ENCODE measurements at regions not wholly inside any gene's neighbourhood (a gene's known extent, or its start where the extent isn't known, plus 50 kb on each side); places are given as distances from the start of the nearest gene placed in this dataset.
"Not testable (repeated sequence)": the region's sequence is repeated elsewhere in the genome, so short reads cannot be mapped to it uniquely, and the experiment has no call there.

DNA sequence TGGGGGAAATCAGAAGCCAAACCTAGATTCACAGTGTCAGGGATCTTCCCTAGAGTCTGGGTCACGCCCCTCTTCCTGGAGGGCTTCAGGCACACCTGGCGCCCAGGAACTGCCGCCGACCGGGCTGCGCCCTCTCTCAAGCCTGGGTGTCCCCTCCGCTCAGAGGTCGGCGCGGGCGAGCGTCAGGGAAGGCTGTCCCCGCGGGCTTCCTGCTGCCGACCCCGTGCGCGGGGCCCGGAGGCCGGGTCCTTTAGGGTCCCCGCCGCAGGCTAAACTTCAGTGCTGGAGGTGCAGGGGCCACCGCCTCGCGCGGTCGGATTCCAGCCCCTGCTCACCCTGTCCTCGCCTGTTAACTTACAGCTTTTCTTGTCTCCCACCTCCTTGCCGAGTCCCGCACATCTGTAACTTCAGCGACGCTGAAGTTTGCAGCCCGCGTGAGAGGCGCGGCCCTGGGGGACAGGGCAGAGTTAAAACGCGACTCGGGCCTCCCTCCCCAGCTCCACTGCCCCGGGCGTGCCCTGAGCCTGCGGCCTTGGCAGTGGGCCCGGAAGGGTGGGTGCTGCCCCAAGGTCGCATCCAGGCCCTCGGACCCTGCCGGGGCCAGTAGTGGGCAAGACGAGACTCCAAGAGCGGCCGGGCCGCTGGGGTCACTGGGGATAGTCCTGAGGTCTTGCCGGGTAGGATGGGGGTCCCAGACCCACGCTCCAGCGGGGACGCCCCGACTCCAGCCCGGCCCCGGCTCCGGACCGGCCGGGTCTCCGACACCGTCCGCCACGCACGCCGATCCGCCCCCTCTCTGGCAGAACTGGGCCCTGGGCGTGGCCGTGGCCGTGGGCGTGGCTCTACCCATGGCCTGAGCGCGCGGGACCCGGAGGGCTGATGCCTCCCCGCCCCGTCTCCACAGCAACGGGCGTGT, 95.6 kb upstream of the ZNF98 start:
- WGBS (ENCODE audit: insufficient coverage), result 59% methylated on average over 79 of the region's 79 CpGs

DNA sequence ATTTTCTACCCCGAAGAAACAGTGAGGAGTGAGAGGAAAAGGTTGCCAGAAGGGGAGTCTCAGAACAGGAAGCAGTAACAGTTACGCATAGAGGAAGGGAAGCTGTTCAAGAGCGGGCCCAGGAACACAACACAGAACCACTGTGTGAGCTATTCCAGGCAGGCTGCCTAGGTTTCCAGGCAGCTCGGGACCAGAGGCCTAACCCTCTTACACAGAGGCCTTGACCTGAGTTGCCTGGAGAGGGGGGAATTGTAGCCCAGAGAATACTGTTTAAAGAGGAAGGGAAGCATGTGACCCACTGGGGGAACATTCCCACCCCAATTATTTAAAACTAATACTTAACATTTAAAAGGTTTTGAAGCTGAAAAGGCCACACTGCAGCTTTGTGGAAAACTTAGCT, 93.3 kb upstream of the ZNF98 start:
- Histone ChIP-seq H3K27me3 (ENCODE audit: control insufficient read depth, insufficient read depth, low read length) (no peaks in the 10 kb centered on the region), H3K36me3 (ENCODE audit: control insufficient read depth, insufficient read depth, low read length) (no peaks in the 10 kb centered on the region), H3K4me3 (ENCODE audit: low read depth, low read length) (no peak overlapping the region), H3K27ac (ENCODE audit: low read depth, low read length) (no peak overlapping the region), H3K9me3 (ENCODE audit: control insufficient read depth, insufficient read depth, low read length) (peaks cover 14% of the 10 kb centered on the region), H3K4me1 (ENCODE audit: control insufficient read depth, insufficient read depth, low read length) (no peaks in the 10 kb centered on the region)
- DNase-seq (ENCODE audit: low read depth in 4 of 6, low spot score in 6 of 6), result no peak
- WGBS (ENCODE audit: insufficient coverage), result 100% methylated on average over 1 of the region's 4 CpGs

More for the DNA sequence above, 95.6 kb upstream of the ZNF98 start:
- Histone ChIP-seq H3K27ac (ENCODE audit: low read depth, low read length) (no peak overlapping the region), H3K27me3 (ENCODE audit: control insufficient read depth, insufficient read depth, low read length) (no peaks in the 10 kb centered on the region), H3K9me3 (ENCODE audit: control insufficient read depth, insufficient read depth, low read length) (peaks cover 5% of the 10 kb centered on the region), H3K36me3 (ENCODE audit: control insufficient read depth, insufficient read depth, low read length) (no peaks in the 10 kb centered on the region), H3K4me3 (ENCODE audit: low read depth, low read length) (no peak overlapping the region), H3K4me1 (ENCODE audit: control insufficient read depth, insufficient read depth, low read length) (no peaks in the 10 kb centered on the region)
- DNase-seq (ENCODE audit: low read depth in 4 of 6, low spot score in 6 of 6), result no peak

DNA sequence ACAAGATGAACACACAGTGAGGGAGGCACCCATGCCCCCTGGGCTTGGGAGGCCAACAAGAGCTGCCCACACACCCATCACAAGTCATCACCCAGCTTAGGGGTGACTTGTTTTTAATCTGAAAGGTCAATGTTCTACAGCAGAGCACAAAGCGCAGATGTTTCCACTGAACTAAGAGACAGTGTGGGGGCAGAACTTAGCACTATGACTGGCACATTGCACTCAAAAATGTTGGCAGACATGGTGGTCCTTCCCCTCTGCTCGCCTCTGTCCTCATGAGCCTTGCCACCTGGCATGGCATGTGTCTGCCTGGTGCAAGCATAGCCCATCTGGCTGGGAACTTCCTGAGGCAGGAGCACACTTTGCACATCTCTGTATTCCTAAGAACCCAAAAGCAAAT, 81.4 kb upstream of the ZNF98 start:
- no peaks in the 10 kb centered on the region for H3K4me1 ChIP-seq (ENCODE audit: control insufficient read depth, insufficient read depth, low read length)
- H3K36me3 ChIP-seq (ENCODE audit: control insufficient read depth, insufficient read depth, low read length), result no peaks in the 10 kb centered on the region
- no peak overlapping the region for H3K4me3 ChIP-seq (ENCODE audit: low read depth, low read length)
- DNase-seq (ENCODE audit: low read depth in 4 of 6, low spot score in 6 of 6), result no peak
- H3K27ac ChIP-seq (ENCODE audit: low read depth, low read length), result no peak overlapping the region
- H3K27me3 ChIP-seq (ENCODE audit: control insufficient read depth, insufficient read depth, low read length), result no peaks in the 10 kb centered on the region
- 79% methylated on average over 2 of the region's 2 CpGs for WGBS (ENCODE audit: insufficient coverage)
- peaks cover 3% of the 10 kb centered on the region for H3K9me3 ChIP-seq (ENCODE audit: control insufficient read depth, insufficient read depth, low read length)

DNA sequence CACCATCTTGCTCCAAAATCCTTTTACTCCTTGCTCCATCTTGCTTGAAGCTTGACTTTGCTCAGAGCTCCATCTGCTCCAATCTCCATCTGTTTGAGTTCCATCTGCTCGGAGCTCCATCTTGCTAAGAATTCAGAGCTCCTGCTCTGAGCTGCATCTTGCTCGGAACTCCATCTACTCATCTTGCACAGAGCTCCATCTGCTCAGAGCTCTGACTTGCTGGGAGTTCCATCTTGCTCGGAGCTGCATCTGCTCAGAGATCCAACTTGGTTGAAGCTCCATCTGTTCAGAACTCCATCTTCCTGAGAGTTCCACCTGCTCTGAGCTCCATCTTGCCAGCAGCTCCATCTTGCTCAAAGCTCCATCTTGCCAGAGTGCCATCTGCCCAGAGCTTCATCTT, 80.6 kb upstream of the ZNF98 start:
- WGBS (ENCODE audit: insufficient coverage), result 69% methylated on average over 3 of the region's 3 CpGs

DNA sequence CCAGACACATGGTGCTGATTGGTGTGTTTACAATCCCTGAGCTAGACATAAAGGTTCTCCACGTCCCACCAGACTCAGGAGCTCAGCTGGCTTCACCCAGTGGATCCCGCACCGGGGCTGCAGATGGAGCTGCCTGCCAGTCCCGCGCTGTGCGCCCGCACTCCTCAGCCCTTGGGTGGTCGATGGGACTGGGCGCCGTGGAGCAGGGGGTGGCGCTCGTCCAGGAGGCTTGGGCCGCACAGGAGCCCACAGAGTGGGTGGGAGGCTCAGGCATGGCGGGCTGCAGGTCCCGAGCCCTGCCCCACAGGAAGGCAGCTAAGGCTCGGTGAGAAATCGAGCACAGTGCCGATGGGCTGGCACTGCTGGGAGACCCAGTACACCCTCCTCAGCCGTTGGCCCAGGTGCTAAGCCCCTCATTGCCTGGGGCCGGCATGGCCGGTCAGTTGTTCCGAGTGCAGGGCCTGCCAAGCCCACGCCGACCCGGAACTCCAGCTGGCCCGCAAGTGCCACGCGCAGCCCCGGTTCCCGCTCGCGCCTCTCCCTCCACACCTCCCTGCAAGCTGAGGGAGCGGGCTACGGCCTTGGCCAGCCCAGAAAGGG, 76.8 kb upstream of the ZNF98 start:
- H3K4me1 ChIP-seq (ENCODE audit: control insufficient read depth, insufficient read depth, low read length); H3K4me3 ChIP-seq (ENCODE audit: low read depth, low read length); H3K36me3 ChIP-seq (ENCODE audit: control insufficient read depth, insufficient read depth, low read length); DNase-seq (ENCODE audit: low read depth in 4 of 6, low spot score in 6 of 6); H3K27ac ChIP-seq (ENCODE audit: low read depth, low read length); H3K9me3 ChIP-seq (ENCODE audit: control insufficient read depth, insufficient read depth, low read length); H3K27me3 ChIP-seq (ENCODE audit: control insufficient read depth, insufficient read depth, low read length): not testable (repeated sequence)
- 91% methylated on average over 19 of the region's 34 CpGs for WGBS (ENCODE audit: insufficient coverage)

More for the DNA sequence above, 80.6 kb upstream of the ZNF98 start:
- Histone ChIP-seq H3K27me3 (ENCODE audit: control insufficient read depth, insufficient read depth, low read length) (no peaks in the 10 kb centered on the region), H3K9me3 (ENCODE audit: control insufficient read depth, insufficient read depth, low read length) (peaks cover 3% of the 10 kb centered on the region), H3K4me1 (ENCODE audit: control insufficient read depth, insufficient read depth, low read length) (no peaks in the 10 kb centered on the region), H3K4me3 (ENCODE audit: low read depth, low read length) (no peak overlapping the region), H3K36me3 (ENCODE audit: control insufficient read depth, insufficient read depth, low read length) (no peaks in the 10 kb centered on the region), H3K27ac (ENCODE audit: low read depth, low read length) (no peak overlapping the region)
- DNase-seq (ENCODE audit: low read depth in 4 of 6, low spot score in 6 of 6), result no peak

DNA sequence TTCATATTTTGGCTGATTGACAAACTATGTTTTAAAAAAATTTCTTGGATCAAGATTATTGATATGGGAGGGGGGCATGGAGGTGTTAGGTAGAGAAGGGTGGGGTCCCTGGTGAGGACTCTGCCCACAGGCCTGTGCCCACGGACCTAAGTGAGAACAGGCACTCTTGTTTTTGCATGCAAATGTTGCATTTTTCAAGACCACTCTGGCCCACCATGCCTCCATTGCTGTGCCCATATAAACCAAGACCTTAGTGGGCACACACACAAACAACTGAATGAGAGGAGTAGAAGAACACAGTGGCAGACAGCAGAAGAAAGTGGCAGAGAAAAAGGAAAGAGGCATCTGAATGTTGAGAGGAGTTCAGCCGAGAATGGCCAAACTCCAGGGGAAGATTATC, 69.6 kb upstream of the ZNF98 start:
- no peak overlapping the region for H3K4me3 ChIP-seq (ENCODE audit: low read depth, low read length)
- DNase-seq (ENCODE audit: low read depth in 4 of 6, low spot score in 6 of 6), result no peak
- H3K27me3 ChIP-seq (ENCODE audit: control insufficient read depth, insufficient read depth, low read length), result no peaks in the 10 kb centered on the region
- no peaks in the 10 kb centered on the region for H3K36me3 ChIP-seq (ENCODE audit: control insufficient read depth, insufficient read depth, low read length)
- no peak overlapping the region for H3K27ac ChIP-seq (ENCODE audit: low read depth, low read length)
- H3K4me1 ChIP-seq (ENCODE audit: control insufficient read depth, insufficient read depth, low read length), result no peaks in the 10 kb centered on the region
- no CpG with 5 or more reads among the region's 2 CpGs for WGBS (ENCODE audit: insufficient coverage)
- peaks cover 4% of the 10 kb centered on the region for H3K9me3 ChIP-seq (ENCODE audit: control insufficient read depth, insufficient read depth, low read length)

DNA sequence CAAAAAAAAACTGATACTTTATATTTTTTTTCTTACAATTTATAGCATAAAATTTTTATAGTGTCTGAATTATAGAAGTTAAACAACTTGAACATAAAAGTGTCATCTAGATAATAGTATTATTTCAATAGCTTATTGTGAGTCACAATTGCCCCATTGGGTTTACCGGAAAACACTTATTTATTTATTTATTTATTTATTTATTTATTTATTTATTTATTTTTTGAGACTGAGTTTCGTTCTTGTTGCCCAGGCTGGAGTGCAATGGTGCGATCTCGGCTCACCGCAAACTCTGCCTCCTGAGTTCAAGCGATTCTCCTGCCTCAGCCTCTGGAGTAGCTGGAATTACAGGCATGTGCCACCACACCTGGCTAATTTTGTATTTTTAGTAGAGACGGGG, 61.4 kb upstream of the ZNF98 start:
- not testable (repeated sequence) for DNase-seq (ENCODE audit: low read depth in 4 of 6, low spot score in 6 of 6); H3K4me3 ChIP-seq (ENCODE audit: low read depth, low read length); H3K4me1 ChIP-seq (ENCODE audit: control insufficient read depth, insufficient read depth, low read length); H3K36me3 ChIP-seq (ENCODE audit: control insufficient read depth, insufficient read depth, low read length); H3K27ac ChIP-seq (ENCODE audit: low read depth, low read length); H3K27me3 ChIP-seq (ENCODE audit: control insufficient read depth, insufficient read depth, low read length); H3K9me3 ChIP-seq (ENCODE audit: control insufficient read depth, insufficient read depth, low read length)
- WGBS (ENCODE audit: insufficient coverage), result 87% methylated on average over 5 of the region's 7 CpGs

DNA sequence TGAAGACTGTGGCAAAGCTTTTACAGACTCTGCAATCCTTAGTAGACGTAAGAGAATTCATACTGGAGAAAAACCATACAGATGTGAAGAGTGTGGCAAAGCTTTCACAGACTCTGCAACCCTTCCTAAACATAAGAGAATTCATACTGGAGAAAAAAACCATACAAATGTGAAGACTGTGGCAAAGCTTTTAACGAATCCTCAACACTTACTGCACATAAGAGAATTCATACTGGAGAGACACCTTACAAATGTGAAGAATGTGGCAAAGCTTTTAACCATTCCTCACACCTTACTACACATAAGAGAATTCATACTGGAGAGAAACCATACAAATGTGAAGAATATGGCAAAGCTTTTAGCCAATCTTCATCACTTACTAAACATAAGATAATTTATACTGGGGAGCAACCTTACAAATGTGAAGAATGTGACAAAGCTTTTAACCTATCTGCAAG, 50.1 kb upstream of the ZNF98 start:
- no peaks in the 10 kb centered on the region for H3K36me3 ChIP-seq (ENCODE audit: control insufficient read depth, insufficient read depth, low read length)
- WGBS (ENCODE audit: insufficient coverage), result no CpG with 5 or more reads among the region's 2 CpGs
- H3K4me3 ChIP-seq (ENCODE audit: low read depth, low read length), result no peak overlapping the region
- no peak for DNase-seq (ENCODE audit: low read depth in 4 of 6, low spot score in 6 of 6)
- H3K27ac ChIP-seq (ENCODE audit: low read depth, low read length), result no peak overlapping the region
- no peaks in the 10 kb centered on the region for H3K27me3 ChIP-seq (ENCODE audit: control insufficient read depth, insufficient read depth, low read length)
- H3K4me1 ChIP-seq (ENCODE audit: control insufficient read depth, insufficient read depth, low read length), result no peaks in the 10 kb centered on the region
- H3K9me3 ChIP-seq (ENCODE audit: control insufficient read depth, insufficient read depth, low read length), result peaks cover 22% of the 10 kb centered on the region
